OCI-LY7 (cell line): ENCODE measurements at regions not wholly inside any gene's neighbourhood (a gene's known extent, or its start where the extent isn't known, plus 50 kb on each side); places are given as distances from the start of the nearest gene placed in this dataset.

Experiments used
- BruUV-seq: library from RNA; stranded (reverse); fragments of 400-500 nt; replicated peaks from 2 replicates; lab custom pipeline; 2021; lab: Mats Ljungman, UMichigan
- CTCF ChIA-PET: fragments of 300-600 bp; sonication (Branson Sonifier 250); formaldehyde crosslinking; loops from one replicate; lab custom pipeline; 2022; ENCODE audit warnings: antibody characterized with exemption; ENCODE audit not compliant: unreplicated experiment; lab: Charles Lee
- POLR2A ChIA-PET: fragments of 300-600 bp; sonication (Branson Sonifier 250); formaldehyde crosslinking; loops from one replicate; lab custom pipeline; 2022; ENCODE audit warnings: antibody characterized with exemption; lab: Charles Lee
- DNase-seq: peaks from one replicate; pipeline ENCODE4 v3.0.0-alpha.2; 2015; ENCODE audit warnings: low spot score
- H2AFZ ChIP-seq: fragments of 200-600 bp; sonication (generic), shearing (Covaris generic); 2 replicates; pipeline ENCODE4 v1.6.1; 2014; ENCODE audit warnings: mild to moderate bottlenecking, antibody characterized with exemption, low read length, moderate library complexity
- H3K27ac ChIP-seq: fragments of 200-600 bp; sonication (generic); 2 replicates; pipeline ENCODE4 v1.5.1; 2014; ENCODE audit warnings: mixed run types, low read depth, mild to moderate bottlenecking, moderate library complexity, low read length, inconsistent platforms; ENCODE audit not compliant: poor library complexity, severe bottlenecking
- H3K36me3 ChIP-seq: fragments of 200-600 bp; sonication (generic); 2 replicates; pipeline ENCODE4 v1.6.1; 2014; ENCODE audit warnings: mild to moderate bottlenecking, antibody characterized with exemption, low read length, moderate library complexity, mixed read lengths; ENCODE audit not compliant: insufficient read depth
- H3K4me1 ChIP-seq: fragments of 200-600 bp; sonication (generic); 2 replicates; pipeline ENCODE4 v1.5.1; 2014; ENCODE audit warnings: mild to moderate bottlenecking, low read length; ENCODE audit not compliant: insufficient read depth, poor library complexity, severe bottlenecking
- H3K4me2 ChIP-seq: fragments of 200-600 bp; sonication (generic); 2 replicates; pipeline ENCODE4 v1.6.1; 2014; ENCODE audit warnings: mild to moderate bottlenecking, low read length
- H3K4me3 ChIP-seq: fragments of 200-600 bp; sonication (generic); 2 replicates; pipeline ENCODE4 v1.5.1; 2014; ENCODE audit warnings: mild to moderate bottlenecking, low read depth, low read length; ENCODE audit not compliant: poor library complexity, severe bottlenecking
- H3K79me2 ChIP-seq: fragments of 200-600 bp; sonication (generic); 2 replicates; pipeline ENCODE4 v1.6.1; 2016; ENCODE audit warnings: low read depth, mild to moderate bottlenecking, low read length, moderate library complexity, mixed read lengths; ENCODE audit not compliant: insufficient read depth
- H3K9me2 ChIP-seq: fragments of 200-600 bp; sonication (generic); 2 replicates; pipeline ENCODE4 v1.6.1; 2016; ENCODE audit warnings: mild to moderate bottlenecking, low read length, mixed read lengths; ENCODE audit not compliant: insufficient read depth
- H3K9me3 ChIP-seq: fragments of 200-600 bp; sonication (generic); 2 replicates; pipeline ENCODE4 v1.6.1; 2014; ENCODE audit warnings: mild to moderate bottlenecking, mixed run types, low read length, mixed read lengths
- H4K20me1 ChIP-seq: fragments of 200-600 bp; sonication (generic); 2 replicates; pipeline ENCODE4 v1.6.1; 2014; ENCODE audit warnings: mild to moderate bottlenecking, antibody characterized with exemption, low read length, moderate library complexity, mixed read lengths; ENCODE audit not compliant: insufficient read depth
- EZH2phosphoT487 ChIP-seq: fragments of 200-600 bp; sonication (generic); IDR thresholded peaks from 2 replicates; pipeline ENCODE4 v1.6.1; 2018; ENCODE audit warnings: low read depth, borderline replicate concordance, mild to moderate bottlenecking, mixed run types, antibody characterized with exemption, low read length, moderate library complexity, mixed read lengths
- intact Hi-C: fragments of 100-400 bp; cut with micrococcal nuclease; formaldehyde crosslinking; loops from one replicate; pipeline ENCODE4 v1.10.0; 2022; ENCODE audit not compliant: unreplicated experiment
- TF ChIP-seq, protein P1 (sequence below): fragments of 200-600 bp; sonication (generic); conservative IDR thresholded peaks from 2 replicates; pipeline ENCODE4 v1.5.1; 2014; ENCODE audit warnings: mild to moderate bottlenecking, antibody characterized with exemption, low read length, moderate library complexity, mixed read lengths

- peaks cover 8% of the 10 kb centered on the region; the same call in 1 of the 2 replicates for H3K9me3 ChIP-seq
- H3K9me2 ChIP-seq: no peaks in the 10 kb centered on the region
- TF ChIP-seq, protein P1, sequence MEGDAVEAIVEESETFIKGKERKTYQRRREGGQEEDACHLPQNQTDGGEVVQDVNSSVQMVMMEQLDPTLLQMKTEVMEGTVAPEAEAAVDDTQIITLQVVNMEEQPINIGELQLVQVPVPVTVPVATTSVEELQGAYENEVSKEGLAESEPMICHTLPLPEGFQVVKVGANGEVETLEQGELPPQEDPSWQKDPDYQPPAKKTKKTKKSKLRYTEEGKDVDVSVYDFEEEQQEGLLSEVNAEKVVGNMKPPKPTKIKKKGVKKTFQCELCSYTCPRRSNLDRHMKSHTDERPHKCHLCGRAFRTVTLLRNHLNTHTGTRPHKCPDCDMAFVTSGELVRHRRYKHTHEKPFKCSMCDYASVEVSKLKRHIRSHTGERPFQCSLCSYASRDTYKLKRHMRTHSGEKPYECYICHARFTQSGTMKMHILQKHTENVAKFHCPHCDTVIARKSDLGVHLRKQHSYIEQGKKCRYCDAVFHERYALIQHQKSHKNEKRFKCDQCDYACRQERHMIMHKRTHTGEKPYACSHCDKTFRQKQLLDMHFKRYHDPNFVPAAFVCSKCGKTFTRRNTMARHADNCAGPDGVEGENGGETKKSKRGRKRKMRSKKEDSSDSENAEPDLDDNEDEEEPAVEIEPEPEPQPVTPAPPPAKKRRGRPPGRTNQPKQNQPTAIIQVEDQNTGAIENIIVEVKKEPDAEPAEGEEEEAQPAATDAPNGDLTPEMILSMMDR: no peak
- no peak for TF ChIP-seq EZH2phosphoT487
- ChIA-PET CTCF (no interaction called here), POLR2A (interaction anchor here (0.5 kb wide), 1 partner anchor 19 kb away, joined by 6 read pairs; no protein-coding TSS in a partner anchor)
- H2AFZ ChIP-seq: no peak overlapping the region
- no TSS peak for BruUV-seq
- no peak overlapping the region for H3K27ac ChIP-seq
- H3K79me2 ChIP-seq: no peaks in the 10 kb centered on the region
- H3K4me3 ChIP-seq: no peak overlapping the region
- H3K4me2 ChIP-seq: no peak overlapping the region
- DNase-seq: no peak
- no peaks in the 10 kb centered on the region for H4K20me1 ChIP-seq
- H3K36me3 ChIP-seq: peaks cover 22% of the 10 kb centered on the region
- peaks cover 18% of the 10 kb centered on the region for H3K4me1 ChIP-seq
- intact Hi-C loops: no loop called here
Observed at GRCh38 chr13:99071211-99071610, 93.3 kb upstream of the DOCK9 start.

GRCh38 chr13:99071666-99072065, 93.8 kb upstream of the DOCK9 start:
- Histone ChIP-seq H3K4me3 (no peak overlapping the region), H3K36me3 (peaks cover 27% of the 10 kb centered on the region), H2AFZ (no peak overlapping the region), H3K4me1 (peaks cover 20% of the 10 kb centered on the region), H3K9me3 (peaks cover 12% of the 10 kb centered on the region; the same call in 1 of the 2 replicates), H4K20me1 (no peaks in the 10 kb centered on the region), H3K79me2 (no peaks in the 10 kb centered on the region), H3K27ac (no peak overlapping the region), H3K4me2 (no peak overlapping the region), H3K9me2 (no peaks in the 10 kb centered on the region)
- no peak for DNase-seq
- intact Hi-C loops: no loop called here
- BruUV-seq: no TSS peak
- ChIA-PET POLR2A (no interaction called here), CTCF (no interaction called here)
- TF ChIP-seq, protein P1: no peak
- no peak for TF ChIP-seq EZH2phosphoT487

DNA sequence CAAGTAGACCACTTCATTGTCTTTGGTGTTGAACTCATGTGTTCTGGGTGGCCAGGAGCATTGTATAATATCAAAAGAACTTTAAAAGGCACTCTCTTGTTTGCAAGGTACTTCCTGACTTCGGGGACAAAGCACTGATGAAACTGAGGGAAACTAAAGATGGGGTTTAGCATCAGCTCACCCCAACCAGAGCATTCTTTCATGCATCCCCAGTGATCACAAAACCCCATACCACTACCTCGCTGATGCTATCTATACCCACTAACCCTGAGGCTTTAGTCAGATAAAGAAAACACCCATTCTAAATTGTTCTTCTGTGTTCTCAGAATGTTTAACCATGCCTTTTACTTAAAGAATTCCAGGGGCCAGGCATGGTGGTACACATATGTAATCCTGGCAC, 94.5 kb upstream of the DOCK9 start:
- no peak for DNase-seq
- H3K4me1 ChIP-seq: peaks cover 20% of the 10 kb centered on the region
- no peaks in the 10 kb centered on the region for H3K9me2 ChIP-seq
- TF ChIP-seq EZH2phosphoT487: no peak
- TF ChIP-seq, protein P1: no peak
- peaks cover 12% of the 10 kb centered on the region; the same call in 1 of the 2 replicates for H3K9me3 ChIP-seq
- ChIA-PET POLR2A (no interaction called here), CTCF (no interaction called here)
- no peak overlapping the region for H3K4me3 ChIP-seq
- no peak overlapping the region for H3K27ac ChIP-seq
- H3K4me2 ChIP-seq: no peak overlapping the region
- H4K20me1 ChIP-seq: no peaks in the 10 kb centered on the region
- intact Hi-C loops: no loop called here
- no TSS peak for BruUV-seq
- H3K36me3 ChIP-seq: peaks cover 34% of the 10 kb centered on the region
- H3K79me2 ChIP-seq: no peaks in the 10 kb centered on the region
- H2AFZ ChIP-seq: no peak overlapping the region
